ENCODE measurements at regions not wholly inside any gene's neighbourhood (a gene's known extent, or its start where the extent isn't known, plus 50 kb on each side); places are given as distances from the start of the nearest gene placed in this dataset.
A peak's percentile ranks its signal among the peaks of the same experiment; 100 is the strongest.
"Not testable (repeated sequence)": the region's sequence is repeated elsewhere in the genome, so short reads cannot be mapped to it uniquely, and the experiment has no call there.

DNA sequence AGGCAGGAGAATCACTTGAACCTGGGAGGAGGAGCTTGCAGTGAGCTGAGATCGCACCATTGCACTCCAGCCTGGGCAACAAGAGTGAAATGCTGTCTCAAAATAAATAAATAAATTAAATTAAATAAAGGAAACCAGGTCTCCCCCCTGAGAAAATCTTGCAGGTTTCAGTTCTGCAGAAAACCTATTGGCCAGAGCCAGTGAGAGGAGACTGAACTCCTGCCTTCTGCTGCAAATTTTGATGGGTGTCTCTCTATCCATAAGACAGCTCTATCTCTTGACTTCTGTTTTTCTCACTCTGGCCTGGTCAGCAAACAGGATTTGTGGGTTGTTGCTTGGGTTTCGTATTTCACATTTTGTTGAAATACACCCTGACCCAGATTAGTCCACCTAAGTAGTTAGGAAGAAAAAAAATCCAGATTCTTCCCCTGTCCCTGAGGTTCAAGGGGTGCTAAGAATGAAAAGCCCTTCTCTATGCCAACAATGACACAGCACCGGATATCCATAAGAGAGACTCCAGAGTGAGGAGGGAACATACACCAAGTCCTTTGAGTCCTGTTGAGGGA lies 86.7 kb upstream of the MAP4K4 start:
- no peak for DNase-seq (ENCODE audit: low spot score)

DNA sequence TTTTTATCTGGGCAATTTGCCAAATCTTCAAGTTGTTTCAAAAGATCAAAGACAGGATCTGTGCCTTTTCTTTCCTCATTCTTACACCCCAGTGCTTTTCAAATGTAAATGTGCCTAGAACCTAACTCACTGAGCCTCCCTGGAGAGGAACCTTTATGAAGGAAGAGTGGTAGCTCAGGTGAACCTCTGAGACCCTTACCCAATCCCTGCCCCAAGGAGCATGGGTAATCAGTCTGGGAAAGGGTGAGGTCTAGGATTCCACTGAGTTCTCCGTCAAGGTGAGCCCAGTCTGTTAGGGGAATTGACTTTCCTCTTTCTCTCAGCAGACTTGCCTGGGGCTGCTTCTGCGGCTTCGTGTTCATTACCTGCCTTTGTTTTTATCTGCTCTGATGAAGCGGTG lies 88.1 kb upstream of the MAP4K4 start:
- DNase-seq (ENCODE audit: low spot score) = no peak

DNA sequence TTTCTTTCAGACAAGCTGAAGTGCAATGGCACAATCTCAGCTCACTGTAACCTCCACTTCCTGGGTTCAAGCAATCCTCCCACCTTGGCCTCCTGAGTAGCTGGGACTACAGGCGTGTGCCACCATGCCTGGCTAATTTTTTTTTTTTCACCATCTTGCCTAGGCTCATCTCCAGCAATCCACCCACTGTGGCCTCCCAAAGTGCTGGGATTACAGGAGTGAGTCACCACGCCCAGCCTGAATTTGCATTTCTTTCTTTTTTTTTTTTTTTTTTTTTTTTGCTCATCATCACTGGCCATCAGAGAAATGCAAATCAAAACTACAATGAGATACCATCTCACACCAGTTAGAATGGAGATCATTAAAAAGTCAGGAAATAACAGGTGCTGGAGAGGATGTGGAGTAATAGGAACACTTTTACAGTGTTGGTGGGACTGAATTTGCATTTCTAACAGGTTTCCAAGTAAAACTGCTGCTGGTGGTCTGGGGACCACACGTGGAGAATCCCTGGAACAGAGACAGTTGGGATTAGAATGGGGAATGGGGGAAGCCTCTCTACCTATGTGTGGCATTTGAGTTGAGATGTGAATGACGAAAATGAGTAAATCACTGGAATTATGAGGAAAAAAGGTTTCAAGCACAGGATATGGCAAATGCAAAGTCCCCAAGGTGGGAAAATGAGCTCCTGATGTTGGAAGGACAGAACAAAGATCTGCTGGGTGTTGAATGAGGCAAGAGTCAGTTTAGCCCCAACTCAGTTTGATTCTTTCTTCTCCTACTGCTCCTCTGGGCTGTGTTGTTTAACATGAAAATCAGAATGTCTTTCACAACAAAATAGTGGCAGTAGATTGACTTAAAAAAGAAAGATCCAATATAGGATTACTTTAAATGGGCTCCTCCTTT lies 88.8 kb upstream of the MAP4K4 start:
- DNase-seq (ENCODE audit: low spot score) = no peak

DNA sequence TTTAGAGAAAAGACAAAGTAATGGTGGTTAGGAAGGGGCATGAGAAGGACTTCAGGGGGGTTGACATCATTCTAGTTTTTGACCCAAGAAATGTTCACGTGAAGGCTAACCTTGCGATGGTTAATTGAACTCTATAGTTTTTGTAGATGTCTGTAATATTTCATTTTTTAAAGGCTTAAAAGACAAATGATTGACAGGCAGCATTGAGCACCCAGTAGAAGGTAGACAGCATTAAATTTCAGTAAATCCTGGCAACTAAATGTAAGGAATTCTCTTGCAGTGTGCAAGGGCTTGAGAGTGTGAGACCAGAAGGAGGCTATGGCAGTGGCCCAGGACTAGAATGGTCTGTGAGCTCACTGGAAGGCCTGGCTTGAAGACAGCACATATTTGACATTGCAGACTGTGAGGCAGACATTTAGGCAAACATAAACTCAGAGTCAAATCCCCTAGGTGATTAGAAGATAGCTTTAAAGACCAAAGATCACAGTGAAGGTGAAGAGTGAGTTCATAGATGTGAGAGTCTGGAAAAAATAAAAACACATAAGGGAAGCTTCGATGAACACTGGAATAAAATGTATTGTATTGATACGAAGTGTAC lies 100.1 kb upstream of the MAP4K4 start:
- DNase-seq (ENCODE audit: low spot score) = no peak

DNA sequence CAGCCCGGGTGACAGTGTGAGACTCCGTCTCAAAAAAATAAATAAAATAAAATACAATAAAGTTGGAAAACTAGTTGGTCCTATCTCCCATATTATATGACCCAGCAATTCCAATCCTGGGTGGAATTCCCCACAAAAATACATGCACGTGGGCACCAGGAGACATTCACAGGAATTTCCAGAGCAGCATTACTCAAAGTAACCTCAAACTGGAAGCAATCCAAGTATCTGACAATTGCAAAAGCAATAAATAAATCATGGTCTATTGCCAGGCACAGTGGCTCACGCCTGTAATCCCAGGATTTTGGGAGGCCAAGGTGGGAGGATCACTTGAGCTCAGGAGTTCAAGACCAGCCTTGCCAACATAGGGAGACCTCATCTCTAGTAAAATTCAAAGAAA lies 101.2 kb upstream of the MAP4K4 start:
- DNase-seq (ENCODE audit: low spot score) = no peak

DNA sequence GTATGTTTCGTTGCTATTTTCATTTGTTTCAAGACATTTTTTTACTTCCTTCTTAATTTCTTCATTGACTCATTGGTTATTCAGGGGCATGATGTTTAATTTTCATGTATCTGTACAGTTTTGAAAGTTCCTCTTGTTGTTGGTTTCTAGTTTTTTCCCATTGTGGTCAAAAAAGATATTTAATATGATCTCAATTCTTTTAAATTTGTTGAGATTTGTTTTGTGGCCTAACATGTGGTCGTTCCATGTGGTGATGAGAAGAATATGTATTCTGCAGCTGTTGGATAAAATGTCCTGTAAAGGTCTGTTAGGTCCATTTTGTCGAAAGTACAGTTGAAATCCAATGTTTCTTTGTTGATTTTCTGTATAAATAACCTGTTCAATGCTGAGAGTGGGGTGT lies 110.3 kb upstream of the MAP4K4 start:
- no peak for DNase-seq (ENCODE audit: low spot score)

DNA sequence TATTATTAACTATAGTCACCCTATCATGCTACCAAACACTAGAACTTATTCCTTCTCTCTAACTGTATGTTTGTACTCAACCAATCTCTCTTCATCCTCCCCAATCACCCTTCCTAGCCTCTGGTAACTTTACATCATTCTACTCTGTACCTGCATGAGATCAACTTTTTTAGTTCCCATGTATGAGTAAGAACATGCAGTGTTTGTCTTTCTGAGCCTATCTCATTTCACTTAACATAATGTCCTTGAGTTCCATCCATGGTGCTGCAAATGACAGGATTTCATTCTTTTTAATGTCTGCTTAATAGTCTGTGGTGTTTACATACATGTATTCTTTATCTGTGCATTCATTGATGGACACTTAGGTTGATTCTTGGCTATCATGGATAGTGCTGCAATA lies 108.9 kb upstream of the RFX8 start:
- no peak for DNase-seq (ENCODE audit: low spot score)

DNA sequence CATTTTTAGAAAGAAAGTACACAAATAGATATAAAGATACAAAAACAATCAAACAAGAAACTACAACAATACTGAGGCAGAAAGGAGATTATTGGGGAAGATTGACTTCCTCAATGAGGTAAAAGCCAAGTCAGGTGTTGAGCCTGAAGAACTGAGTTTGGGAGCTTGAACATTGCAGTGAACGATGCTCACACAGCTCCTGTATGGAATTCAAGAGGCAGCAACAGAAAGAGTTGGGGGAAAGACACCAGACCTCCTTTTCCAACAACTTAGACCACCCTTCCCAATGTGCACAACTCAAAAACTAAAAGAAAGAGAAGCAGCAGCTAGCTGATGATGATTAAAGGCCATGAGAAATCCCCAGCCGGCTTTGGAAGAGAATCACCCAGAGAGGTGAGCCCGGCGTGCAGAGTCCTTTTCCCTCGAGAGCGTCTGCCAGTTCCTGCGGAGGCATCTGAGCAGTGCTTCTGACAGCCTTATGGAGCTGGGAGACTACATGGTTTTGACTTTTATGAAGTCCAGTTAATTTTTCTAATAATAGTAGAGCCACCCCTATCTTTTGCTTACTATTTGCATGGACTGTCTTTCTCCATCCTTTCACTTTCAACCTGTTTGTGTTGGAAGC lies 106.9 kb upstream of the RFX8 start:
- no peak for DNase-seq (ENCODE audit: low spot score)

DNA sequence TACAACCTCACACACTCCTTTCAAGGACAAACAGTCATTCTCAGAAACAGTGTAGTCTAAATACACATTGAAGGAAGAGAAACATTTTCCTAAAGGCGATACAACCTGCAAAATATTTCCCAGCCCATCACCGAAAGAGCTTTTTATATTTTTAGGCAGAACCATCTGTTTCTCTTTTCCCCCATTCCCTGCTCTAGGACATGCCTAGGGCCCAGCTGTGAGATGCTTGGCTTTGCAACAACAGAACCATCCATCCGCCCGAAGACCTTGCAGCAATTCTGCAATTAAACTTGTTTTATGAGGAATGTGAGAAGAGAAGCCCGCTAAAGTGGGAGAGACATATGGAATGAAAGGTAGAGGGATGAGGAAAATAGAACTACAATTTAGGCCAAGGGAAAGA lies 105.6 kb upstream of the RFX8 start:
- no peak for DNase-seq (ENCODE audit: low spot score)

DNA sequence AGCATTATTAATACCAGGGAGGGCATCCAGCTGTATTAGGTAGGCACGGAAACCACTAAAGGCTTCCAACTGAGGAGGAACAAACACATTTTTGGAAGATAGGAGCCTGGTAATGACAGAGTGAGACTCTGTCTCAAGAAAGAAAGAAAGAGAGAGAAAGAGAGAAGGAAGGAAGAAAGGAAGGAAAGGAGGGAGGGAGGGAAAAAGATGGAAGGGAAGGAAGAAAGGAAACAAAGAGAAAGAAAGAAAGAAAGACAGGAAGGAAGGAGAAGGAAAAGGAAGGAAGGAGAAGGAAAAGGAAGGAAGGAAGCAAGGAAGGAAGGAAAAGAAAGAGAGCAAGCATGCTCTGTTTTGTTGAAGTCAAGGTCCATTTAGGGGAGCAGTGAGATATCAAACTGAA lies 103.8 kb upstream of the RFX8 start:
- DNase-seq (ENCODE audit: low spot score) = no peak

DNA sequence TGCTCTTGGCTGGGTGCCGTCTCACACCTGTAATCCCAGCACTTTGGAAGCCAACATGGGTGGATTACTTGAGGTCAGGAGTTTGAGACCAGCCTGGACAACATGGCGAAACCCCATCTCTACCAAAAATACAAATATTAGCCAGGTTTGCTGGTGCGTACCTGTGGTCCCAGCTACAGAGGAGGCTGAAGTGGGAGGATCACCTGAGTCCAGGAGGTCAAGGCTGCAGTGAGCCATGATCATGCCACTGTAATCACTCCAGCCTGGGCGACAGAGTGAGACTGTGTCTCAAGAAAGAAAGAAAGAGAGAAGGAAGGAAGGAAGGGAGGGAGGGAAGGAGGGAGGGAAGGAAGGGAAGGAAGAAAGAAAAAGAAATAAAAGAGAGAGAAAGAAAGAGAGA lies 103.2 kb upstream of the RFX8 start:
- not testable (repeated sequence) for DNase-seq (ENCODE audit: low spot score)

DNA sequence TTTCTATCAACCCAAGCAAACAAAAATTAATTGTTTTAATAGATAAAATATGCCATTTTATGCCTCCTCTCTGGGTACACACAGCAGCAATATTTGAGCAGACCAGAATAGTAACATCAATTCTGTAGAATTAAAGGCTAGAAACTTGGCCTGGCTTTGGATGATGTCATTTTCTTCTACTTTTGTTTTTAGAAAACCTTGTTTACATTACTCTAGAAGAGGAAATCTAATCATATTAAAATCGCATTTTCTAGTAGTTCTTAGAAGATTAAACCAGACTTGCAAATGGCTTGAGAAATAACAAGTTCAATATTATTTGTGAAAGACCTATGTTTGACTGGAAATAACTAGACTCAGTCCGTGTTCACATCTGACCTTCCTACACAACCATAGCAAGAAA lies 102.3 kb upstream of the RFX8 start:
- no peak for DNase-seq (ENCODE audit: low spot score)

DNA sequence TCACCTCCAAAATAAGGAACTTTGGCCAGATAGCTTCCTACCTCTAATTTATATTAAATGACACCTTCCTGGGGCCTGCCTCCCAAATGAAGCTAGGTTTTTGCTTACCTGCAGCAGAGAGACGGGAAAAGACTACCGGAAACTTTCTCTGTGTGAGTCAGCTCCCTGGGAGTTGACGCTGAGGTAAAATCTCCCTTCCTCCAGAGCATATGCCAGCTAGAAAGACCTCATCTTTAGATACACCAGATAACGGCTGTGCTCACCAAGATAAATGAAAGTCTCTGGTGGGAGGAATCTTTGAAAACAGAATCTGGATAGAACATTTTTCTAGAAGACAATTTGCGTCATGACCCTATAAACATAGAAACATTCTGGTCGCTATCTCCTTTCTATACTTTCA lies 99.7 kb upstream of the RFX8 start:
- DNase-seq (ENCODE audit: low spot score) = no peak

DNA sequence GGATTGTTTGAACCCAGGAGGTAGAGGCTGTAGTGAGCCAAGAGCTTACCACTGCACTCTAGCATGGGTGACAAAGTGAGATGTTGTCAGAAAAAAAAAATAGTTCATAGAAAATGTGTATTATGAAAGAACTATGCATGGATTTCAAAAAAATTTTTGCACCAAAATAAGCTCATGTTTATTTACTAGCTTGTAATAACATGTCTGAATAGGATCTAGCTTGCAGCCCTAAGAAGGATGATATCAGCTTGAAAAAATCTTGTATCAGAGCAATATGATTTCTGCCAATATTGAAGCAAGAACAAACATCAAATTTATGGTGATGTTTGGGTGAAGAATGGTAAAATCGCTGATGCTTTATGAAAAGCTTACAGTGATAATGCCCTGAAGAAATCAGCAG lies 97.0 kb upstream of the RFX8 start:
- no peak for DNase-seq (ENCODE audit: low spot score)

DNA sequence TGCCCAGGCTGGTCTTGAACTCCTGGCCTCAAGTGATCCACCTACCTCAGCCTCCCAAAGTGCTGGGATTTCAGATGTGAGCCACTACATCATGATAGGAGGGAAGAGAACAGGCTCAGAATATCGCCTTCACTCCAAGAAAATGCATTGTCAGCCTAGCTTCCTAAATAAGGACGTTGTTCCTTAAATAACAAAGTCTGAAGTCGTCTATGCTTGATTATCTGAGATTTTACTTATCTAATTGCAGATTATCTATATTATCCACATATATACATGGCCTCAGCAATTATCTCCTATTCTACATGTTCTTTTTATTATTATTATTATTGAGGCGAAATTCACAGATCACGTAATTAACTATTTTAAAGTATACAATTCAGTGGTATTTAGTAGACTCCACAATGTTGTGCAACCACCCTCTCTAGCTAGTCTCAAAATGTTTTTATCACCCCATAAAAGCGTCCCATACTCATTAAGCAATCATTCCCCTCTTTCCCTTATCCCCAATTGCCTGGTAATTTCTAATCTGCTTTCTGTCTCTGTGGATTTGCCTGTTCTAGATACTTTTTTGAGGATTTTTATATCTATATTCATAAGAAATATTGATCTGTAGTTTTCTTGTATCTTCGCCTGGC lies 95.1 kb upstream of the RFX8 start:
- no peak for DNase-seq (ENCODE audit: low spot score)

DNA sequence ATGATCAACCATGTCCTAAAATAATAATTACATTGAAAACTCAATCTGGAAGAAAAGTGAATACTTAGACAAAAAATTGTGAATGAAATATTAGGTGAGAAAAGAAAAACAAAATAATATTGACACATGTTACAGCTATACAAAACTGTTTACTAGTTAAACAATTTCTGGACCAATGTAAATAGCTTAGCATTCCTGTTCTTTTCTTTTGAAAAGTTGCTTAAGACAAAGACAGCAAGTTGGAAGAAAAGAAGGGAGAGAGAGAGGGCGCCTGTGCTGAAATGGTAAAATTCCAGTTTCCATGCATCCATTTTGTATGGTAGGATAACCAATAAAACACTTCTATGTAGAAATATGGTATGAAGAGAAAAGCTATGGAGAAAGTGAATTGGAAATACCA lies 94.1 kb upstream of the RFX8 start:
- no peak for DNase-seq (ENCODE audit: low spot score)

DNA sequence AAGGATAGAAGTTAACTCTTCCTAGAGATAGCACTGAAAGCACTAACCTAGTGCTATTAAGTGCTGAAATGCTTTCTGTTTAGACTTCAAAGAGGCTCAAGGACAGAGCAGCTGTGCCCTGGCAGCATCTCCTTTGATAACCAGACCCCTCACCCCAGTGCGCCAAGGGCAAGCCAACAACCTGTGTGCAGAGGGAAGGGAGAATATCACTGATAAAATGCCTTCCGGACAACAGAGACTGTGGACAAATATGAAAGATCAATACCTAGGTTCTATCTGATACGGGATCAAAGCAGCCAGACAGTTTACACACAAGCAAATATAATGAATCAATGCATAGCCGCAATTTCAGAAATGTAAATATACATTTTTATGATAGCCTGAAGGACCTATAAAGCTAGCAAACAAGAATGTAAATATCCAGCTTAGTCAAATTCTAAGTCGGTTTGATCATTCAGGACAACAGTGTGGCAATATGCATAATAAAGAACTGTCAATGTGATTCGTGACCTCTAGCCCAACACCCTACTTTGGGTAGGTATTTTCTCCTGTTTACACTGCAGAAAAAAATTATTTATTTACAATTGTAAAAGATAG lies 91.8 kb upstream of the RFX8 start:
- DNase-seq (ENCODE audit: low spot score) = no peak

DNA sequence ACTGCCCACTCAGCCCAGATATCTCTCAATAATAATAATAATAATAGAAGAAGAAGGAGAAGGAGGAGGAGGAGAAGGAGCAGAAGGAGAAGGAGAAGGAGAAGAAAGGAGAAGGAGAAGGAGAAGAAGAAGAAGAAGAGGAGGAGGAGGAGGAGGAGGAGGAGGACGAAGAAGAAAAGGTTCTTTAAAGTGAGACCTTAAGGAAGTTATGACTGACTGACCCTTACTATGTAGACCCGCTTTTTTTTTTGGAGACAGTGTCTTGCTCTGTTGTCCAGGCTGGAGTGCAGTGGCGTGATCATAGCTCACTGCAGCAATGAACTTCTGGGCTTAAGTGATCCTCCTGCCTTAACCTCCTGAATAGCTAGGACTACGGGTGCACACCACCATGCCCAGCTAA lies 88.9 kb upstream of the RFX8 start:
- no peak for DNase-seq (ENCODE audit: low spot score)

DNA sequence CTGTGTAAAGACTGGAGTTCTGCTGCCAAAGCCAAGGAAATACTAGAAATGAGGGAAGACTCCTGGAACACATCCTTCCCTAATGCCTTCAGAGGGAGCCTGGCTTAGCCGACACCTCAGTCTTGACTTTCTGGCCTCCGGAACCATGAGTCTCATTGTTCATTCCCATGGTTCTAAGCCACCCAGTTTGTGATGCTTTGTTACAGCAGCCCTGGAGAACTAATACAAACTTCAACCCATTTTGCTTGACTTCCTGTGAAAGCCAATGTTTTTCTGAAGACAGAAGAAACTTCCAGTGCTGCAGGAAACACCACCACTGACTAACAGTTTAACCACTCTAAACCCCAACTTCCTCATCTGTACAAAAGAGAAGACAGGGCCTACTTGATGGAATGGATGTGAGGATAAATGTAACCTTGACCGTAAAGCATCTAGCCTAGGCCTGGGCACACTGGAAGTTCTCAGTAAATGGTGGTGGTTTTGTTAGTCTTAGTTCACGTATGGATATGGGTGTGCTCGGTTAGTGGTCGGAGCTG lies 85.9 kb upstream of the RFX8 start:
- no peak for DNase-seq (ENCODE audit: low spot score)

DNA sequence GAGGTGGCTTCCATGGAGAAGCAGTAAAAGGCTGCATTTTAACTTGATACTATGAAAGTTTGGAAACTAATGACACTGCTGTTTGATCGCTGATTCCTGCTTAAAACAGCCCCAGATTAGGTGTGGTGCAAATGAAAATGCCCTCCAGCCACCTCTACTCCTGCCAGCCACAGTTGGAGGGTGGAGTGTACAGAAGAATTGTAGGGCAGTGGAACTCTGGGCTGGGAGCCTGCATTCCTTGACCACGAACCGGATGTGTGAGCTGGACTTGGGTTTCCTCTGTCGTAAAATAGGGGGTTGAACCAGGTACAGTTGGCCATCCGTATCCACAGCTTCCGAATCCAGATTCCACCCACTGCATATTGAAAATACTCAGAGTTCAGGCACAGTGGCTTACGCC lies 84.6 kb upstream of the RFX8 start:
- DNase-seq (ENCODE audit: low spot score) = no peak

DNA sequence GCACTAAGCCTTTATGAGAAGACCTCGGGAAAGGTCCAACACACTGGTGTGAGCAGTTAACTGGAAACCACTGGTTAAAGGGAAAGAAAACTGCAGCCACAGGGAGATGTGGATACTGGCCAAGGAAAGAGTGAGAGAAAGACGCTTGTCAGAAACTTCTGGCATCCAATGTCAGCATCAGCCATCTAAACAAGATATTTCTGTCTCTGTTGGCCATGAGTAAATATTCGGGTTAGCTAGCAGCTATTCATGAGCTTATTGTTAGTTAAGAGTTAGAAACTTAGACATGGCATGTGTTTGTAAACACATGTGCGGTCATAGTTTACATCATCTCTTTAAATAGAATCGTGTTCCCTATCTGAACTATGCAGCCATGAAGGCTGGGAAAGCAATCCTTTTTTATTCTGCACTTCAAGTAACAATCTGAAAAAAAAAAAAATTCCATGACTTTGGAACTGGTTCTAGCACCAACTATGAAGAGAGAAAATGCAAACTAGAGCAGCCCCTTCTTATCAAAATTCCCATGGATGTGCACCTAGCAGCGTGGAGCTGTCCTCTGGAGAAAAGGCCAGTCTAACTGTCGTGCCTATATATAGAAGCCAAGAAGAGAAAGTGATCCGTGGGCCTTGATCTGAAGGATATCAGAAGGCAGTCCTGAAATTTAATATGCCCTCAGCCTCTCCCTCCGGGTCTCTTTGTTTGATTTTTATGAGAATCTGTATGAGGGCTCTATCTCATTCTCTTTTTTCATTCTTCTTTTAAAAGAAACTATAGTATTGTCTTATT lies 84.0 kb upstream of the RFX8 start:
- peak; percentile 70 for DNase-seq (ENCODE audit: low spot score)

Measured in pons (tissue), 1 donor.